Astrocyte (in vitro differentiated cells and primary cell): ENCODE measurements at regions not wholly inside any gene's neighbourhood (a gene's known extent, or its start where the extent isn't known, plus 50 kb on each side); places are given as distances from the start of the nearest gene placed in this dataset.

Source experiments
- DNase-seq: peaks from one replicate; pipeline ENCODE4 v3.0.0-alpha.2; 2010; ENCODE audit warnings: low read depth
- FAIRE-seq: peaks from 2 replicates; lab custom pipeline; 2011; peaks lifted over from hg19 to GRCh38; lab: Jason Lieb, UNC
- H2AFZ ChIP-seq: 2 replicates; pipeline ENCODE4 v1.6.0; 2012; ENCODE audit warnings: low read depth, low read length, inconsistent platforms
- H3K27ac ChIP-seq: 2 replicates; pipeline ENCODE4 v1.5.1; 2011; ENCODE audit warnings: low read depth, low read length, inconsistent platforms
- H3K27me3 ChIP-seq: 2 replicates; pipeline ENCODE4 v1.6.0; 2011; ENCODE audit warnings: low read length, inconsistent platforms; ENCODE audit not compliant: insufficient read depth
- H3K36me3 ChIP-seq: 2 replicates; pipeline ENCODE4 v1.5.1; 2011; ENCODE audit warnings: low read length, inconsistent platforms; ENCODE audit not compliant: insufficient read depth
- H3K4me1 ChIP-seq: 2 replicates; pipeline ENCODE4 v1.5.1; 2011; ENCODE audit warnings: low read length, inconsistent platforms; ENCODE audit not compliant: insufficient read depth
- H3K4me2 ChIP-seq: 2 replicates; pipeline ENCODE4 v1.6.0; 2012; ENCODE audit warnings: low read length, inconsistent platforms
- H3K4me3 ChIP-seq: 2 replicates; pipeline ENCODE4 v1.5.1; 2011; ENCODE audit warnings: low read depth, mild to moderate bottlenecking, low read length, inconsistent platforms; ENCODE audit not compliant: insufficient read depth
- H3K79me2 ChIP-seq: 2 replicates; pipeline ENCODE4 v1.6.0; 2012; ENCODE audit warnings: mild to moderate bottlenecking, low read length, inconsistent platforms; ENCODE audit not compliant: insufficient read depth
- H3K9ac ChIP-seq: 2 replicates; pipeline ENCODE4 v1.6.0; 2012; ENCODE audit warnings: mild to moderate bottlenecking, low read length, inconsistent platforms
- H3K9me3 ChIP-seq: 2 replicates; pipeline ENCODE4 v1.5.1; 2012; ENCODE audit warnings: low read depth, mild to moderate bottlenecking, low read length, inconsistent platforms; ENCODE audit not compliant: insufficient read depth
- H4K20me1 ChIP-seq: 2 replicates; pipeline ENCODE4 v1.6.0; 2012; ENCODE audit warnings: low read length, inconsistent platforms; ENCODE audit not compliant: insufficient read depth
- H3K27ac Mint-ChIP-seq: one replicate; pipeline ENCODE4 v1.8.0; 2021; ENCODE audit warnings: mild to moderate bottlenecking, mixed read lengths; ENCODE audit not compliant: unreplicated experiment
- H3K27me3 Mint-ChIP-seq: one replicate; pipeline ENCODE4 v1.8.0; 2021; ENCODE audit warnings: low read depth, mixed read lengths; ENCODE audit not compliant: unreplicated experiment
- H3K36me3 Mint-ChIP-seq: one replicate; pipeline ENCODE4 v1.8.0; 2021; ENCODE audit warnings: low read depth, mixed read lengths; ENCODE audit not compliant: unreplicated experiment
- H3K4me1 Mint-ChIP-seq: one replicate; pipeline ENCODE4 v1.8.0; 2021; ENCODE audit warnings: low read depth, mixed read lengths; ENCODE audit not compliant: unreplicated experiment
- H3K4me3 Mint-ChIP-seq: one replicate; pipeline ENCODE4 v1.8.0; 2021; ENCODE audit warnings: mild to moderate bottlenecking, moderate library complexity, mixed read lengths; ENCODE audit not compliant: unreplicated experiment
- H3K9me3 Mint-ChIP-seq: one replicate; pipeline ENCODE4 v1.8.0; 2021; ENCODE audit warnings: mild to moderate bottlenecking, mixed read lengths; ENCODE audit not compliant: unreplicated experiment
- EZH2 ChIP-seq: IDR thresholded peaks from 2 replicates; pipeline ENCODE4 v1.6.1; 2012; ENCODE audit warnings: mild to moderate bottlenecking, low read length, inconsistent platforms; ENCODE audit not compliant: insufficient read depth
- TF ChIP-seq, protein P1 (sequence below): IDR thresholded peaks from 2 replicates; pipeline ENCODE4 v1.5.1; 2011; ENCODE audit warnings: low read depth, mild to moderate bottlenecking, inconsistent platforms, low read length, moderate library complexity; ENCODE audit not compliant: insufficient read depth

DNA sequence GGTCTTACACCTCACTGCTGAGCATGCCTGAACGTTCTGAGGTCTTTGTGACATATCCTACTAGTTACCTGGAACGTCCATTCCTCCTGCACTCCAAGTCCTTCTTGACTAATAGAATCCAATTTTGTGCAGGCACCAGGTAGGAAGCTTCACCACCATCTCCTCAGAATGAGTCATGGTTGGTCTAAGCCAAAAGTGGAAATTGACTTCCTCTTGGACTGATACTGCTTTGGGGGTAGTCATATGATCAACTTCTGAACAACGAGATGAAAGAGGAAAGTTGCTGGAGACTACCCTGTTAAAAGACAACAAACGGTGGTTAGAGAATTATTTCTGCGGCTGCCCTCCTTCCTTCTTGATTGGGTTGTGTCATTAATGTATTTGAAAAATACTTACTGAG is 374.2 kb upstream of the LARGE1 start:
- no peak for TF ChIP-seq EZH2
- TF ChIP-seq, protein P1, sequence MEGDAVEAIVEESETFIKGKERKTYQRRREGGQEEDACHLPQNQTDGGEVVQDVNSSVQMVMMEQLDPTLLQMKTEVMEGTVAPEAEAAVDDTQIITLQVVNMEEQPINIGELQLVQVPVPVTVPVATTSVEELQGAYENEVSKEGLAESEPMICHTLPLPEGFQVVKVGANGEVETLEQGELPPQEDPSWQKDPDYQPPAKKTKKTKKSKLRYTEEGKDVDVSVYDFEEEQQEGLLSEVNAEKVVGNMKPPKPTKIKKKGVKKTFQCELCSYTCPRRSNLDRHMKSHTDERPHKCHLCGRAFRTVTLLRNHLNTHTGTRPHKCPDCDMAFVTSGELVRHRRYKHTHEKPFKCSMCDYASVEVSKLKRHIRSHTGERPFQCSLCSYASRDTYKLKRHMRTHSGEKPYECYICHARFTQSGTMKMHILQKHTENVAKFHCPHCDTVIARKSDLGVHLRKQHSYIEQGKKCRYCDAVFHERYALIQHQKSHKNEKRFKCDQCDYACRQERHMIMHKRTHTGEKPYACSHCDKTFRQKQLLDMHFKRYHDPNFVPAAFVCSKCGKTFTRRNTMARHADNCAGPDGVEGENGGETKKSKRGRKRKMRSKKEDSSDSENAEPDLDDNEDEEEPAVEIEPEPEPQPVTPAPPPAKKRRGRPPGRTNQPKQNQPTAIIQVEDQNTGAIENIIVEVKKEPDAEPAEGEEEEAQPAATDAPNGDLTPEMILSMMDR, result no peak
- Histone ChIP-seq H3K27me3 (no peaks in the 10 kb centered on the region), H3K9ac (no peak overlapping the region), H3K36me3 (no peaks in the 10 kb centered on the region), H4K20me1 (no peaks in the 10 kb centered on the region), H3K4me2 (no peak overlapping the region), H2AFZ (no peak overlapping the region), H3K4me3 (no peak overlapping the region), H3K9me3 (peaks cover 6% of the 10 kb centered on the region), H3K27ac (no peak overlapping the region), H3K4me1 (no peaks in the 10 kb centered on the region), H3K79me2 (no peaks in the 10 kb centered on the region)
- H3K27me3 Mint-ChIP-seq, result peaks cover 5% of the 10 kb centered on the region
- no peak overlapping the region for H3K27ac Mint-ChIP-seq
- no peaks in the 10 kb centered on the region for H3K36me3 Mint-ChIP-seq
- FAIRE-seq, result no peak
- no peak for DNase-seq
- no peaks in the 10 kb centered on the region for H3K9me3 Mint-ChIP-seq
- no peak overlapping the region for H3K4me3 Mint-ChIP-seq
- no peaks in the 10 kb centered on the region for H3K4me1 Mint-ChIP-seq

DNA sequence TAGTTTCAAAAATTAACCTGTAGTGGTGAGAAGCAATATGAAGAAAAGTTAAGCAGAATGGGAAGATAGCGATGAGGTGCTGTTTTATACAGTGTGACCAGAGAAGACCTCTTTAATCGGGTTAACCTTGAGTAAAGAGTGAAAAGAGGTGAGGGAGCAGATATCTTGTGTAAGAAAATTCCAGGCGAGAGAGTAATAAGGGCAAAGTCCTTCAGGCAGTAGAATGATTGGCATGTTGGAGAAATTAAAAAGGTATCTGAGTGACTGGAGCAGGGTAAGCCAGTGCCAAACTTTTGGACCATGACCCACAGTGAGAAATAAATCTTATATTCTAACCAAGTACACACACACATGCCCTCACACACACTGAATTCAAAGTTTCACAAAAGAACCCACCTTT is 374.7 kb upstream of the LARGE1 start:
- no peaks in the 10 kb centered on the region for H3K27me3 ChIP-seq
- H3K36me3 ChIP-seq, result no peaks in the 10 kb centered on the region
- H3K4me1 Mint-ChIP-seq, result no peaks in the 10 kb centered on the region
- no peak overlapping the region for H2AFZ ChIP-seq
- H3K9me3 ChIP-seq, result peaks cover 10% of the 10 kb centered on the region
- H3K27me3 Mint-ChIP-seq, result peaks cover 5% of the 10 kb centered on the region
- no peaks in the 10 kb centered on the region for H3K79me2 ChIP-seq
- H3K4me3 ChIP-seq, result no peak overlapping the region
- H3K4me3 Mint-ChIP-seq, result no peak overlapping the region
- FAIRE-seq (no peak), DNase-seq (no peak)
- H3K4me1 ChIP-seq, result no peaks in the 10 kb centered on the region
- H4K20me1 ChIP-seq, result no peaks in the 10 kb centered on the region
- no peaks in the 10 kb centered on the region for H3K9me3 Mint-ChIP-seq
- H3K36me3 Mint-ChIP-seq, result no peaks in the 10 kb centered on the region
- H3K27ac ChIP-seq, result no peak overlapping the region
- no peak overlapping the region for H3K27ac Mint-ChIP-seq
- TF ChIP-seq, protein P1, result no peak
- TF ChIP-seq EZH2, result no peak
- H3K9ac ChIP-seq, result no peak overlapping the region
- no peak overlapping the region for H3K4me2 ChIP-seq

- H3K27ac Mint-ChIP-seq, result no peak overlapping the region
- no peak for FAIRE-seq
- no peaks in the 10 kb centered on the region for H3K27me3 ChIP-seq
Observed at GRCh38 chr22:34296461-34296860, 376.2 kb upstream of the LARGE1 start.

More at GRCh38 chr22:34296461-34296860, 376.2 kb upstream of the LARGE1 start:
- Histone ChIP-seq H3K4me2 (no peak overlapping the region), H3K36me3 (no peaks in the 10 kb centered on the region), H3K79me2 (no peaks in the 10 kb centered on the region), H2AFZ (no peak overlapping the region), H3K9ac (no peak overlapping the region), H4K20me1 (no peaks in the 10 kb centered on the region), H3K4me3 (no peak overlapping the region), H3K27ac (no peak overlapping the region), H3K4me1 (no peaks in the 10 kb centered on the region), H3K9me3 (peaks cover 10% of the 10 kb centered on the region)
- H3K4me1 Mint-ChIP-seq, result no peaks in the 10 kb centered on the region
- H3K4me3 Mint-ChIP-seq, result no peak overlapping the region
- H3K27me3 Mint-ChIP-seq, result peaks cover 5% of the 10 kb centered on the region
- no peak for DNase-seq
- H3K36me3 Mint-ChIP-seq, result no peaks in the 10 kb centered on the region
- no peak for TF ChIP-seq EZH2
- H3K9me3 Mint-ChIP-seq, result no peaks in the 10 kb centered on the region
